ENCODE measurements at regions not wholly inside any gene's neighbourhood (a gene's known extent, or its start where the extent isn't known, plus 50 kb on each side); places are given as distances from the start of the nearest gene placed in this dataset.

GRCh38 chr10:128267581-128267980 lies 141.4 kb upstream of the MKI67 start:
- no peak overlapping the region for H3K4me3 ChIP-seq
- H3K27me3 ChIP-seq: no peaks in the 10 kb centered on the region

GRCh38 chr10:128268015-128268722 lies 141.9 kb upstream of the MKI67 start:
- no peaks in the 10 kb centered on the region for H3K9me3 ChIP-seq
- H3K36me3 ChIP-seq: no peaks in the 10 kb centered on the region
- no peak for TF ChIP-seq POLR2AphosphoS5 (IDR thresholded peaks at IDR 0.05; ENCODE audit: insufficient read depth in 1 of 2, low read depth in 1 of 2)
- TF ChIP-seq CTCF (IDR thresholded peaks at IDR 0.05): no peak
- TF ChIP-seq POLR2A (IDR thresholded peaks at IDR 0.05): no peak
- no peaks in the 10 kb centered on the region for H3K27me3 ChIP-seq
- no peak overlapping the region for H3K4me3 ChIP-seq
- no peak for DNase-seq (ENCODE audit: extremely low spot score in 2 of 2)
- H3K4me1 ChIP-seq: no peaks in the 10 kb centered on the region
- H3K27ac ChIP-seq: no peak overlapping the region
- intact Hi-C loops (cut with DNase I): no loop called here

More at GRCh38 chr10:128267581-128267980, 141.4 kb upstream of the MKI67 start:
- Histone ChIP-seq H3K4me1 (no peaks in the 10 kb centered on the region), H3K27ac (no peak overlapping the region), H3K36me3 (no peaks in the 10 kb centered on the region), H3K9me3 (no peaks in the 10 kb centered on the region)
- no peak for TF ChIP-seq POLR2A (IDR thresholded peaks at IDR 0.05)
- no peak for TF ChIP-seq CTCF (IDR thresholded peaks at IDR 0.05)
- TF ChIP-seq POLR2AphosphoS5 (IDR thresholded peaks at IDR 0.05; ENCODE audit: insufficient read depth in 1 of 2, low read depth in 1 of 2): no peak
- DNase-seq (ENCODE audit: extremely low spot score in 2 of 2): no peak
- intact Hi-C loops (cut with DNase I): no loop called here

- Histone ChIP-seq H3K9me3 (no peaks in the 10 kb centered on the region), H3K4me1 (no peaks in the 10 kb centered on the region), H3K27ac (no peak overlapping the region), H3K36me3 (no peaks in the 10 kb centered on the region), H3K4me3 (no peak overlapping the region), H3K27me3 (no peaks in the 10 kb centered on the region)
- intact Hi-C loops (cut with DNase I): no loop called here
- no peak for TF ChIP-seq CTCF (IDR thresholded peaks at IDR 0.05)
- no peak for TF ChIP-seq POLR2AphosphoS5 (IDR thresholded peaks at IDR 0.05; ENCODE audit: insufficient read depth in 1 of 2, low read depth in 1 of 2)
- TF ChIP-seq POLR2A (IDR thresholded peaks at IDR 0.05): no peak
- no peak for DNase-seq (ENCODE audit: extremely low spot score in 2 of 2)
These were observed 148.7 kb upstream of the MKI67 start for GRCh38 chr10:128274938-128275337.

GRCh38 chr10:128275388-128276177 lies 149.4 kb upstream of the MKI67 start:
- TF ChIP-seq POLR2A (IDR thresholded peaks at IDR 0.05): no peak
- no peak for TF ChIP-seq CTCF (IDR thresholded peaks at IDR 0.05)
- TF ChIP-seq POLR2AphosphoS5 (IDR thresholded peaks at IDR 0.05; ENCODE audit: insufficient read depth in 1 of 2, low read depth in 1 of 2): no peak
- H3K27ac ChIP-seq: no peak overlapping the region
- H3K4me1 ChIP-seq: no peaks in the 10 kb centered on the region
- H3K9me3 ChIP-seq: no peaks in the 10 kb centered on the region
- H3K36me3 ChIP-seq: no peaks in the 10 kb centered on the region
- no peak overlapping the region for H3K4me3 ChIP-seq
- DNase-seq (ENCODE audit: extremely low spot score in 2 of 2): no peak
- H3K27me3 ChIP-seq: no peaks in the 10 kb centered on the region
- intact Hi-C loops (cut with DNase I): no loop called here
